ENCODE measurements at regions not wholly inside any gene's neighbourhood (a gene's known extent, or its start where the extent isn't known, plus 50 kb on each side); places are given as distances from the start of the nearest gene placed in this dataset.

GRCh38 chr2:235141411-235142128 lies 189.8 kb downstream of the SH3BP4 start:
- TF ChIP-seq POLR2AphosphoS5 (IDR thresholded peaks at IDR 0.05; ENCODE audit: low read depth, low read length) (no peak), CTCF (IDR thresholded peaks at IDR 0.05) (no peak)
